SK-N-SH (cell line): ENCODE measurements at regions not wholly inside any gene's neighbourhood (a gene's known extent, or its start where the extent isn't known, plus 50 kb on each side); places are given as distances from the start of the nearest gene placed in this dataset.

Experiments
- CTCF ChIA-PET: fragments of 300-600, 350-600 bp; formaldehyde crosslinking; extraction: SDS; loops from one replicate; lab custom pipeline; 2021; lab: Yijun Ruan, JAX
- POLR2A ChIA-PET: fragments of 350-600 bp; sonication (Branson Sonifier 250); formaldehyde crosslinking; extraction: SDS; loops from one replicate; lab custom pipeline; 2020; ENCODE audit warnings: antibody characterized with exemption, inconsistent platforms; lab: Yijun Ruan, JAX
- DNase-seq: peaks from one replicate; pipeline ENCODE4 v3.0.0; 2012
- H2AFZ ChIP-seq: fragments of 200-600 bp; sonication (generic); 2 replicates; pipeline ENCODE4 v1.8.1; 2016; ENCODE audit warnings: antibody characterized with exemption, mild to moderate bottlenecking, low read depth
- H3F3A ChIP-seq: fragments of 200-600 bp; sonication (generic); replicated peaks from 2 replicates; pipeline ENCODE3; 2016; ENCODE audit warnings: antibody characterized with exemption, mild to moderate bottlenecking; ENCODE audit not compliant: insufficient read depth
- H3K27ac ChIP-seq, 2 experiments: fragments of 200-500 bp in 1 of 2; fragments of 200-600 bp in 1 of 2; sonication (Bioruptor generic) in 1 of 2; sonication (generic), shearing (Covaris generic) in 1 of 2; 2 replicates each; pipeline versions ENCODE4 v1.5.1 to v1.6.1; 2014 to 2016; ENCODE audit warnings: low read depth in 2 of 2, inconsistent platforms in 1 of 2, low read length in 1 of 2, mild to moderate bottlenecking in 1 of 2, mixed read lengths in 1 of 2
- H3K27me3 ChIP-seq: fragments of 200-600 bp; sonication (generic), shearing (Covaris generic); 2 replicates; pipeline ENCODE4 v1.6.1; 2016; ENCODE audit warnings: mixed run types; ENCODE audit not compliant: insufficient read depth
- H3K36me3 ChIP-seq, 2 experiments: fragments of 200-500 bp in 1 of 2; fragments of 200-600 bp in 1 of 2; sonication (Bioruptor generic) in 1 of 2; sonication (generic) in 1 of 2; replicated peaks in 1 of 2; 2 replicates each; pipeline versions ENCODE3 to v1.5.1; 2014 to 2016; ENCODE audit warnings: low read length in 1 of 2, mild to moderate bottlenecking in 1 of 2; ENCODE audit not compliant: insufficient read depth in 2 of 2, control insufficient read depth in 1 of 2
- H3K4me1 ChIP-seq, 2 experiments: fragments of 200-500 bp in 1 of 2; fragments of 200-600 bp in 1 of 2; sonication (Bioruptor generic) in 1 of 2; sonication (generic), shearing (Covaris generic) in 1 of 2; 2 replicates each; pipeline versions ENCODE4 v1.5.1 to v1.6.1; 2014 to 2016; ENCODE audit warnings: low read depth in 1 of 2, low read length in 1 of 2, mixed run types in 1 of 2; ENCODE audit not compliant: insufficient read depth in 2 of 2, control insufficient read depth in 1 of 2
- H3K4me2 ChIP-seq: fragments of 200-600 bp; sonication (generic), shearing (Covaris generic); 2 replicates; pipeline ENCODE4 v1.6.1; 2017; ENCODE audit warnings: mixed run types
- H3K4me3 ChIP-seq, 2 experiments: fragments of 200-500 bp in 1 of 2; fragments of 200-600 bp in 1 of 2; sonication (Bioruptor generic) in 1 of 2; sonication (generic), shearing (Covaris generic) in 1 of 2; 2 replicates each; pipeline versions ENCODE4 v1.5.1 to v1.8.1; 2014 to 2016; ENCODE audit warnings: low read depth in 2 of 2, inconsistent platforms in 1 of 2, low read length in 1 of 2, mild to moderate bottlenecking in 1 of 2, mixed read lengths in 1 of 2, moderate library complexity in 1 of 2
- H3K79me2 ChIP-seq: fragments of 200-600 bp; sonication (generic); 2 replicates; pipeline ENCODE4 v1.8.1; 2017; ENCODE audit warnings: mild to moderate bottlenecking; ENCODE audit not compliant: insufficient read depth
- H3K9ac ChIP-seq: fragments of 200-600 bp; sonication (generic); 2 replicates; pipeline ENCODE4 v1.6.1; 2017; ENCODE audit warnings: mixed run types
- H3K9me2 ChIP-seq: fragments of 200-600 bp; sonication (generic); 2 replicates; pipeline ENCODE4 v1.6.1; 2017; ENCODE audit warnings: mixed run types
- H3K9me3 ChIP-seq: fragments of 200-600 bp; sonication (generic); 2 replicates; pipeline ENCODE4 v1.6.1; 2017; ENCODE audit warnings: mixed run types, mild to moderate bottlenecking, moderate library complexity
- H4K20me1 ChIP-seq: fragments of 200-600 bp; sonication (generic); 2 replicates; pipeline ENCODE4 v1.6.1; 2017; ENCODE audit warnings: mild to moderate bottlenecking, mixed run types; ENCODE audit not compliant: insufficient read depth
- CHD2 ChIP-seq: fragments of 150-350 bp; IDR thresholded peaks from 2 replicates; pipeline ENCODE4 v1.6.1; 2018; ENCODE audit warnings: low read length; ENCODE audit not compliant: partially characterized antibody
- CTCF ChIP-seq: fragments of 200-600 bp; sonication (generic); IDR thresholded peaks from 2 replicates; pipeline ENCODE4 v1.6.1; 2017; ENCODE audit warnings: antibody characterized with exemption, mild to moderate bottlenecking, moderate library complexity
- ELF1 ChIP-seq: IDR thresholded peaks from 2 replicates; pipeline ENCODE4 v1.4.0; 2012
- EP300 ChIP-seq, 2 experiments: IDR thresholded peaks; 2 replicates each; pipeline versions ENCODE4 v1.4.0 to v1.6.1; 2012; ENCODE audit warnings: borderline replicate concordance in 1 of 2, low read depth in 1 of 2, low read length in 1 of 2
- FOXJ3 ChIP-seq: sonication (generic); formaldehyde crosslinking; IDR thresholded peaks from 2 replicates; pipeline ENCODE4 v1.5.1; 2020; ENCODE audit warnings: mild to moderate bottlenecking, missing genetic modification reagents
- FOXM1 ChIP-seq: IDR thresholded peaks from 2 replicates; pipeline ENCODE4 v1.4.0; 2012; ENCODE audit warnings: low read depth, mild to moderate bottlenecking
- GABPA ChIP-seq: IDR thresholded peaks from 2 replicates; pipeline ENCODE4 v1.4.0; 2012; ENCODE audit warnings: low read depth, mild to moderate bottlenecking
- IRF3 ChIP-seq: fragments of 150-350 bp; IDR thresholded peaks from 2 replicates; pipeline ENCODE4 v1.6.1; 2016; ENCODE audit warnings: mild to moderate bottlenecking, low read depth, low read length
- JUND ChIP-seq: IDR thresholded peaks from 2 replicates; pipeline ENCODE4 v1.4.0; 2012
- MEF2A ChIP-seq: IDR thresholded peaks from 2 replicates; pipeline ENCODE4 v1.4.0; 2012; ENCODE audit warnings: low read depth, borderline replicate concordance
- NRF1 ChIP-seq: IDR thresholded peaks from 2 replicates; pipeline ENCODE4 v1.6.1; 2012; ENCODE audit warnings: low read depth, mild to moderate bottlenecking, low read length
- POLR2AphosphoS5 ChIP-seq: IDR thresholded peaks from 2 replicates; pipeline ENCODE4 v1.6.1; 2012; ENCODE audit warnings: low read depth, low read length
- RAD21 ChIP-seq: IDR thresholded peaks from 2 replicates; pipeline ENCODE4 v1.6.1; 2012; ENCODE audit warnings: mild to moderate bottlenecking, low read length
- RCOR1 ChIP-seq: fragments of 150-350 bp; IDR thresholded peaks from 2 replicates; pipeline ENCODE4 v1.6.1; 2017; ENCODE audit warnings: antibody characterized with exemption, low read length
- RFX5 ChIP-seq: IDR thresholded peaks from 2 replicates; pipeline ENCODE4 v1.6.1; 2012; ENCODE audit warnings: mild to moderate bottlenecking, improper control_type of control experiment, low read length
- RXRA ChIP-seq: IDR thresholded peaks from 2 replicates; pipeline ENCODE4 v1.4.0; 2012; ENCODE audit warnings: low read depth, mild to moderate bottlenecking, borderline replicate concordance
- SMC3 ChIP-seq: IDR thresholded peaks from 2 replicates; pipeline ENCODE4 v1.6.1; 2012; ENCODE audit warnings: low read depth, low read length, improper control_type of control experiment
- TAF1 ChIP-seq: IDR thresholded peaks from 2 replicates; pipeline ENCODE4 v1.6.1; 2012; ENCODE audit warnings: low read depth, mild to moderate bottlenecking, low read length, moderate library complexity, borderline replicate concordance
- TCF12 ChIP-seq: IDR thresholded peaks from 2 replicates; pipeline ENCODE4 v1.4.0; 2012
- TEAD4 ChIP-seq: IDR thresholded peaks from 2 replicates; pipeline ENCODE4 v1.4.0; 2012; ENCODE audit warnings: mild to moderate bottlenecking, borderline replicate concordance; ENCODE audit not compliant: insufficient read depth
- USF1 ChIP-seq: IDR thresholded peaks from 2 replicates; pipeline ENCODE4 v1.4.0; 2012; ENCODE audit warnings: low read depth, borderline replicate concordance
- USF2 ChIP-seq: fragments of 150-350 bp; IDR thresholded peaks from 2 replicates; pipeline ENCODE4 v1.6.1; 2017; ENCODE audit warnings: antibody characterized with exemption, low read length, low read depth, borderline replicate concordance
- YY1 ChIP-seq: IDR thresholded peaks from 2 replicates; pipeline ENCODE4 v1.4.0; 2012; ENCODE audit warnings: low read depth, mild to moderate bottlenecking
- ZBTB33 ChIP-seq: IDR thresholded peaks from 2 replicates; pipeline ENCODE4 v1.4.0; 2012; ENCODE audit warnings: low read depth, borderline replicate concordance
- WGBS: methylation state at CpG from one replicate; pipeline ENCODE4 v1.1.6; 2017; ENCODE audit warnings: low lambda C conversion rate; 5-methylcytosine and 5-hydroxymethylcytosine counted together

- no peaks in the 10 kb centered on the region for H3K9me3 ChIP-seq
- no peaks in the 10 kb centered on the region for H3K79me2 ChIP-seq
- H3K4me1 ChIP-seq = 0 out of 4 replicates have a peak, but pooled peaks cover 0 to 4% of the 10 kb centered on the region in 2 experiments
- ChIA-PET CTCF (interaction anchor here (0.6 kb wide), 1 partner anchor 706 kb away, joined by 3 read pairs; no protein-coding TSS in a partner anchor), POLR2A (no interaction called here)
- H3K9me2 ChIP-seq = 0 out of 2 replicates have a peak, but pooled peaks cover 6% of the 10 kb centered on the region
- H3K27me3 ChIP-seq = no peaks in the 10 kb centered on the region
- no peak overlapping the region for H3K4me3 ChIP-seq
- no peak overlapping the region for H3K27ac ChIP-seq
- no peaks in the 10 kb centered on the region for H4K20me1 ChIP-seq
- H3K4me2 ChIP-seq = no peak overlapping the region
- H3K9ac ChIP-seq = no peak overlapping the region
- H3F3A ChIP-seq = no peaks in the 10 kb centered on the region
- H3K36me3 ChIP-seq = peaks cover 0 to 3% of the 10 kb centered on the region in 2 experiments
- H2AFZ ChIP-seq = no peak overlapping the region
- 52% methylated on average over 1 of the region's 1 CpG for WGBS
- DNase-seq = no peak
- no peak for TF ChIP-seq JUND
- TF ChIP-seq TCF12 = no peak
- TF ChIP-seq RXRA = no peak
- TF ChIP-seq NRF1 = no peak
- no peak for TF ChIP-seq TAF1
- TF ChIP-seq USF1 = no peak
- no peak for TF ChIP-seq MEF2A
- no peak for TF ChIP-seq ELF1
- TF ChIP-seq CHD2 = no peak
- no peak for TF ChIP-seq FOXJ3
- TF ChIP-seq RAD21 = no peak
- no peak for TF ChIP-seq RCOR1
- no peak for TF ChIP-seq ZBTB33
- TF ChIP-seq EP300 (IDR thresholded peaks at IDR 0.05; ENCODE audit: borderline replicate concordance in 1 of 2, low read depth in 1 of 2, low read length in 1 of 2) = no peak
- TF ChIP-seq IRF3 = no peak
- TF ChIP-seq GABPA = no peak
- no peak for TF ChIP-seq POLR2AphosphoS5
- TF ChIP-seq, all 33 proteins: peak for 0
Observed at GRCh38 chr13:84417416-84417815, 535.1 kb upstream of the SLITRK1 start.

GRCh38 chr13:84413016-84413415 is 530.7 kb upstream of the SLITRK1 start:
- peaks cover 0 to 3% of the 10 kb centered on the region in 2 experiments for H3K36me3 ChIP-seq
- H3K4me1 ChIP-seq = 0 out of 4 replicates have a peak, but pooled peaks cover 0 to 4% of the 10 kb centered on the region in 2 experiments
- H4K20me1 ChIP-seq = no peaks in the 10 kb centered on the region
- 30% methylated on average over 2 of the region's 2 CpGs for WGBS
- H2AFZ ChIP-seq = peak overlapping the region; percentile 51; the same call in 1 of the 2 replicates
- no peaks in the 10 kb centered on the region for H3K27me3 ChIP-seq
- H3F3A ChIP-seq = no peaks in the 10 kb centered on the region
- H3K79me2 ChIP-seq = no peaks in the 10 kb centered on the region
- H3K27ac ChIP-seq = no peak overlapping the region
- no peaks in the 10 kb centered on the region for H3K9me3 ChIP-seq
- no peak overlapping the region for H3K4me2 ChIP-seq
- H3K4me3 ChIP-seq = no peak overlapping the region
- H3K9ac ChIP-seq = no peak overlapping the region
- no peak for DNase-seq
- H3K9me2 ChIP-seq = 0 out of 2 replicates have a peak, but pooled peaks cover 6% of the 10 kb centered on the region
- ChIA-PET CTCF (no interaction called here), POLR2A (no interaction called here)
- TF ChIP-seq FOXM1 (no peak), SMC3 (no peak), EP300 (IDR thresholded peaks at IDR 0.05; ENCODE audit: borderline replicate concordance in 1 of 2, low read depth in 1 of 2, low read length in 1 of 2) (no peak), NRF1 (no peak), RFX5 (no peak), CTCF (no peak), YY1 (no peak), RCOR1 (no peak), TAF1 (no peak), TEAD4 (no peak), USF2 (no peak), JUND (peak; percentile 18; the same call in 1 of the 2 replicates)
